Aorta (tissue), 5 donors: ENCODE measurements at regions not wholly inside any gene's neighbourhood (a gene's known extent, or its start where the extent isn't known, plus 50 kb on each side); places are given as distances from the start of the nearest gene placed in this dataset.
"Not testable (repeated sequence)": the region's sequence is repeated elsewhere in the genome, so short reads cannot be mapped to it uniquely, and the experiment has no call there.

ENCODE experiments used
- ATAC-seq: fragments of 200-7000 bp; cut with Tn5 transposase; one replicate; pipeline ENCODE4 v1.9.1; 2022; ENCODE audit warnings: moderate library complexity; ENCODE audit not compliant: low FRiP score
- DNase-seq, 2 donors: peaks; one replicate each; pipeline ENCODE4 v3.0.0-alpha.2; 2020
- H3K27ac ChIP-seq, 2 donors: one replicate each; pipeline ENCODE4 v1.5.1; 2013; ENCODE audit warnings: low read length in 2 of 2, mild to moderate bottlenecking in 2 of 2, moderate library complexity in 2 of 2, control low read depth in 1 of 2, inconsistent platforms in 1 of 2, low read depth in 1 of 2
- H3K27me3 ChIP-seq, 2 donors: one replicate each; pipeline ENCODE4 v1.6.1; 2013; ENCODE audit warnings: control low read depth in 1 of 2, low read length in 1 of 2, mild to moderate bottlenecking in 1 of 2, moderate library complexity in 1 of 2; ENCODE audit not compliant: insufficient read depth in 2 of 2, control insufficient read depth in 1 of 2
- H3K36me3 ChIP-seq, 2 donors: one replicate each; pipeline ENCODE4 v1.6.1; 2013; ENCODE audit warnings: control low read depth in 1 of 2, low read length in 1 of 2, mild to moderate bottlenecking in 1 of 2; ENCODE audit not compliant: insufficient read depth in 2 of 2, control insufficient read depth in 1 of 2
- H3K4me1 ChIP-seq, 2 donors: one replicate each; pipeline ENCODE4 v1.6.1; 2013; ENCODE audit warnings: low read length in 2 of 2, control low read depth in 1 of 2, mild to moderate bottlenecking in 1 of 2, moderate library complexity in 1 of 2; ENCODE audit not compliant: insufficient read depth in 2 of 2, control insufficient read depth in 1 of 2
- H3K4me3 ChIP-seq, 2 donors: one replicate each; pipeline ENCODE4 v1.5.1; 2013; ENCODE audit warnings: low read length in 2 of 2, control low read depth in 1 of 2, mild to moderate bottlenecking in 1 of 2
- H3K9me3 ChIP-seq: one replicate; pipeline ENCODE4 v1.6.1; 2013; ENCODE audit warnings: mild to moderate bottlenecking, low read length; ENCODE audit not compliant: control insufficient read depth
- WGBS, 2 donors: extraction: QIAGEN DNeasy Blood & Tissue Kit; methylation state at CpG; one replicate each; pipeline ENCODE4 v1.1.7; 2013; 5-methylcytosine and 5-hydroxymethylcytosine counted together
- intact Hi-C, 2 donors: fragments of 100-400 bp; cut with DNase I; formaldehyde crosslinking; loops; one replicate each; pipeline versions ENCODE4 v1.14.2 to v1.15.0; 2022
- donor health status: healthy with polysubstance abuse.
- donor health status: Bipolar disorder and iron deficiency.
- donor health status: DM: no; HTN: no; CAD: no.
- donor health status: DM: no; HTN: no; CAD: no.
- donor health status: DM: yes; HTN: yes; CAD: no.

DNA sequence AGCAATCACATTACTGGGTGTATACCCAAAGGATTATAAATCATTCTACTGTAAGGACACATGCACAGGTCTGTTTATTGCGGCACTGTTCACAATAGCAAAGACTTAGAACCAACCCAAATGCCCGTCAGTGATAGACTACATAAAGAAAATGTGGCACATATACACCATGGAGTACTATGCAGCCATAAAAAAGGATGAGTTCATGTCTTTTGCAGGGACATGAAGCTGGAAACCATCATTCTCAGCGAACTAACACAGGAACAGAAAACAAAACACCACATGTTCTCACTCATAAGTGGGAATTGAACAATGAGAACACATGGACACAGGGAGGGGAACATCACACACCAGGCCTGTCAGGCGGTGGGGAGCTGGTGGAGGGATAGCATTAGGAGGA is 313.9 kb upstream of the NCKAP5 start:
- not testable (repeated sequence) for H3K4me1 ChIP-seq, H3K36me3 ChIP-seq, H3K4me3 ChIP-seq, H3K27me3 ChIP-seq, H3K27ac ChIP-seq, ATAC-seq, H3K9me3 ChIP-seq, DNase-seq
- intact Hi-C loops = loop anchor here (10.0 kb wide), 4 partner anchors 233 to 1013 kb away; no protein-coding TSS in a partner anchor
- 79 to 82% methylated on average over 4 of the region's 4 CpGs for WGBS, 2 donors

DNA sequence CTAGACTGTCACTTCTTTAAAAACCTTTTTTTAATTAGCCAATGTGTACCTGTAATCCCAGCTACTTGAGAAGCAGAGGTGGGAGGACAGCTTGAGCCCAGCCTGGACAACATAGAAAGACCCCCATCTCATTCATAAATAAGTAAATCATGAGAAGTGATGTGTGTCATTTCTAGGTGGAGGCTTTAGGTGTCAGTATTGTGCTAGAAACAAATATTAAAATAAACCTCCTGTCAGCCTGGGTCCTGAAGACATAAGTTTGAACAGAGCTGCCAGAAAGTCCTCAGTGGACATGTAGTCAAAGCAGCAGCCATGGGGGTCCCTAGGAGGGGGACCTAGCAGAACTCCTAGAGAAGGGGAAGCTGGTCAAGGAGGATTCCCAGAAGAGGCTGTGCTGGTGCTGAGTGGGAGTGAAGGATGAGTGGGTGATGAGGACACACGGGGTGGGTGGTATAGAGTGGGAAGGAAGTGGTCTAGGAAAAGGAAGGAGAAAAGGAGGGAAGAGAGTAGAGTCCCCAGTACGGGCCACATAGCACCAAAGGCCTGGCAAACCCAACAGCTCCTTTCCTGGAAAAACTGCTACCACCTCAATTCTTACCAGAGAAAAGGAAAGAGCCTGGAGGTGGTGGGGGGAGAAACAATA is 316.6 kb upstream of the NCKAP5 start:
- 71 to 73% methylated on average over 2 of the region's 2 CpGs for WGBS, 2 donors
- no peak for DNase-seq
- Histone ChIP-seq H3K9me3 (no peaks in the 10 kb centered on the region), H3K4me1 (no peaks in the 10 kb centered on the region), H3K27ac (no peak overlapping the region), H3K27me3 (peaks cover 0 to 2% of the 10 kb centered on the region in 2 donors), H3K36me3 (no peaks in the 10 kb centered on the region), H3K4me3 (no peak overlapping the region)
- ATAC-seq = no peak
- intact Hi-C loops = loop anchor here (5.0 to 10.0 kb wide), 5 partner anchors 230 to 1010 kb away; no protein-coding TSS in a partner anchor

DNA sequence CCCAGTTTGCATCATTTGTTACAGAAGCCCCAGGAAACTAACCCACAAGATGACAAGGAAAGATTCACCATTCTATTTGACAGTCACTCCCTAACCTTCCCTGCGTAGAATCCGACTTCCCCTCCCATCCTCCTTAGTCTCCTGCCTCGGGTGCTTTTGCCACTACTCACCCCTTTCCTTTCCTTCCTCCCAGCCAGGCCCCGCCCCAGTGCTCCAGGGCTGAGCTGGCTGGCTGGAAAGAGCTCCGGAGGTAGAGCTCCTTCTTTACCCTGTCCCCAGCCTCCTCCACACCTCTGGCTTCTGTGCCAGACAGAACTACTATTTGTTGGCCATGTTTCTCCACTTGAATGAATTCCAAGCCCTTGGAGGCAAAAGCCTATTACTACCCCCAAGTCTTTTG is 317.6 kb upstream of the NCKAP5 start:
- ATAC-seq (no peak), DNase-seq (no peak)
- intact Hi-C loops = loop anchor here (5.0 to 10.0 kb wide), 5 partner anchors 229 to 1009 kb away; no protein-coding TSS in a partner anchor
- 55 to 61% methylated on average over 5 of the region's 5 CpGs for WGBS, 2 donors
- H3K27ac ChIP-seq = no peak overlapping the region
- H3K36me3 ChIP-seq = no peaks in the 10 kb centered on the region
- peaks cover 0 to 2% of the 10 kb centered on the region in 2 donors for H3K27me3 ChIP-seq
- H3K4me1 ChIP-seq = no peaks in the 10 kb centered on the region
- H3K9me3 ChIP-seq = no peaks in the 10 kb centered on the region
- no peak overlapping the region for H3K4me3 ChIP-seq

DNA sequence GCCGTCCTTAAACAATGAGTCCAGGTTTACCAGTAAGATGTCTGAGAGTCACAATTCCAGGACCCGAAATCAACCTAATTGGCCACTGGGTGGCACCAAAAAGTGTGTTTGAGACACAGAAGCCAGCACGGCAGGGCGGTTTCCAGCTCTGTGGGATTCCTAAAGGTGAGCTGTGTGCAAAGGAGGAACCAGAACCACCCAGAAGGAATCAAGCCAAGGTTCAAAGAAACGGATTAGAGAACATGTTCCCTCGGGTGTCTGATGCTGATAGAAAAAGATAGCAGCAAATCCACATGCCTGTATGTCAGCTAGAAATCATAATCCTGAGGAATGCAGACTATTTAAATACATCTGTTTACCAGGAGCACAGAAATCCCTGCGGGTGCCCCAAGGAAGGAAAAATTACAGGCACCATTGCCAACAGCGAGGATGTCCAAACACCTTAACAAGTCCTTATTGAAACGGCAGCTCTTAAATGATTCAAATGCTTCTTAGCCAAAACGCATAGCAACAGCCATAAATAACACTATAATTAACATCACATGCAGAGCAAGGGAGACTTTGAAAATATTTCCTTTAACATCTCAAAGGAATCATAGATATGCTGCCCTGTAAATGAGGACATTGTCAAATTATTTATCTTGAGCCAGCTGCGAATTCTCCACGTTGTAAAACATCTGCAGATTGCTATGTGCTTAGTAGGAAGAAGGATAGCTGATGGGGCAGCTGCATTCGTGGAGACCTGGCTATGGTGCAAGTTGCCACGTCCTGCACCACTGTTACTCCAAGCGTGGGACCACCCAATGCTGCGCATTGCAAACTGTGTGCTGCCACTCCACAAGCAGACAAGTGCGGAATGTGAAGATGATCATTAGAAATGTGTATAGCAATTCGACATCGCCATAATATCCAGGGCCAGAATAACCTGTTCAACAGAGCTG is 318.7 kb upstream of the NCKAP5 start:
- WGBS, 2 donors = 34 to 38% methylated on average over 19 of the region's 19 CpGs
- Histone ChIP-seq H3K4me3 (no peak overlapping the region), H3K27me3 (no peaks in the 10 kb centered on the region), H3K4me1 (no peaks in the 10 kb centered on the region), H3K27ac (no peak overlapping the region), H3K9me3 (no peaks in the 10 kb centered on the region), H3K36me3 (no peaks in the 10 kb centered on the region)
- DNase-seq (peak; percentile 68 to 82), ATAC-seq (peak; percentile 68)
- intact Hi-C loops = loop anchor here (5.0 to 10.0 kb wide), 5 partner anchors 228 to 1008 kb away; no protein-coding TSS in a partner anchor

DNA sequence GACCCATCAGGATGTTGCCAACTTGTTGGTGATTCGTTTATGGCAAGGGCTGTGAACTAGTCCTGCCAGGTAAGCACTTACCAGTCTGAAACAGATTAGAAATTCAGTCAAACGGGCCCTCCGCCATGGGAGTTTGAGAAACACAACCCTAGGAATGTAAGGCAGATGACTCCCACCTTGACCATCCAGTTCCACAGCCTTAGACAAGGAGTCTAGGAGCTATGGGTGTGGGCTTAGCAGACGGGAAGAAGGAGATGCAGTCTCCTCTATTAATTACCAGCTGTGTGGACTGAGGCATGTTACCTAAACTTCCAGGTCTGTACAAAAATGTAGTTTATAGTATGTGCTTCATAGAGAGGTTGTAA is 319.4 kb upstream of the NCKAP5 start:
- no peaks in the 10 kb centered on the region for H3K36me3 ChIP-seq
- WGBS, 2 donors = 84 to 86% methylated on average over 4 of the region's 4 CpGs
- no peaks in the 10 kb centered on the region for H3K9me3 ChIP-seq
- H3K27ac ChIP-seq = no peak overlapping the region
- H3K4me3 ChIP-seq = no peak overlapping the region
- no peaks in the 10 kb centered on the region for H3K4me1 ChIP-seq
- no peaks in the 10 kb centered on the region for H3K27me3 ChIP-seq
- intact Hi-C loops = loop anchor here (5.0 to 10.0 kb wide), 5 partner anchors 227 to 1007 kb away; no protein-coding TSS in a partner anchor
- DNase-seq (no peak), ATAC-seq (no peak)

DNA sequence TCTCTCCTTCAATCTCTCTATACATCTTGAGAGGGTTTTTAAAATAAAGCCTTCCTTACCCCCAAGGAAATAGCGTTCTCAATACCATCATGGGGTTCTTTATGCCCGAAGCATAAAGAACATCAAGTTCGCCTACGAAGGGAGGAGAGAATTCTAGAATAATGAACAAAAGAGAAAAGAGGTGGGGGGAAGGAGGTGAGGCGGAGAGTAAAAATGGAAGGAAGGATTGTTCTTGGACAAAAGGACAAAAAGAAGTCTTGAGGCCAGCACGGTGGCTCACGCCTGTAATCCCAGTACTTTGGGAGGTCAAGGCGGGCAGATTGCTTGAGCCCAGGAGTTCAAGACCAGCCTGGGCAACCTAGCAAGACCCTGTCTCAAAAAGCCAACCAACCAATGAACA is 319.8 kb upstream of the NCKAP5 start:
- ATAC-seq (no peak), DNase-seq (no peak)
- no peaks in the 10 kb centered on the region for H3K9me3 ChIP-seq
- intact Hi-C loops = loop anchor here (5.0 to 10.0 kb wide), 5 partner anchors 227 to 1007 kb away; no protein-coding TSS in a partner anchor
- no peak overlapping the region for H3K27ac ChIP-seq
- H3K4me3 ChIP-seq = no peak overlapping the region
- no peaks in the 10 kb centered on the region for H3K4me1 ChIP-seq
- no peaks in the 10 kb centered on the region for H3K27me3 ChIP-seq
- H3K36me3 ChIP-seq = no peaks in the 10 kb centered on the region
- WGBS, 2 donors = 95 to 97% methylated on average over 8 of the region's 8 CpGs

DNA sequence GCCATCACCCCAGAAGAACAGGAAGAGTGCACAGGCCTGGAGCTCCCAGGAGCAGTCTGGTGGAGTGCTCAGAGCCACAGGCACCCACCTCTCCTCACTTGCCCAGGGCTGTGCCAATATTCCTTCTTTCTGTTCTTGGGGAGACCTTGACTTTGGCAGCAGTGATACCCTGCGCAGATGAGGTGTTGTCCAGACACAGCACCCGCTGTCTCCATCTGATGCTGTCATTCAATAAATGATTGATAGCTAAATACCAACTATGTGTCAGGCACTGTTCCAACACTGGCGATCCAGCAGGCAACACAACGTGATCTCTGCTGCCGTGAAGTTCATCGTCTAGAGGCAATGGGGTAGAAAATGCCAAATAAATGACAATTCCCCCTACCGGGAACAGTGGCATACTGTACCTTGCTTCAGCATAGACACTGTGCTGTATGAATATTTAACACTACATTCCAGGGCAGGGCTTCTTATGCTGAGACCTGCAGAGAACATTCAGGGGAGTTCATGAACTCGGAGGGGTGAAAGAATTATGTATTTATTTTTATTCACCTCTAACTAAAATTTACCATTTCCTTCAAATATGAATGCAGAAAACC is 320.5 kb upstream of the NCKAP5 start:
- Histone ChIP-seq H3K27ac (no peak overlapping the region), H3K27me3 (no peaks in the 10 kb centered on the region), H3K4me1 (no peaks in the 10 kb centered on the region), H3K9me3 (no peaks in the 10 kb centered on the region), H3K36me3 (no peaks in the 10 kb centered on the region), H3K4me3 (no peak overlapping the region)
- ATAC-seq = no peak
- intact Hi-C loops = loop anchor here (5.0 to 10.0 kb wide), 5 partner anchors 226 to 1006 kb away; no protein-coding TSS in a partner anchor
- DNase-seq = no peak
- WGBS, 2 donors = 63 to 72% methylated on average over 8 of the region's 8 CpGs

DNA sequence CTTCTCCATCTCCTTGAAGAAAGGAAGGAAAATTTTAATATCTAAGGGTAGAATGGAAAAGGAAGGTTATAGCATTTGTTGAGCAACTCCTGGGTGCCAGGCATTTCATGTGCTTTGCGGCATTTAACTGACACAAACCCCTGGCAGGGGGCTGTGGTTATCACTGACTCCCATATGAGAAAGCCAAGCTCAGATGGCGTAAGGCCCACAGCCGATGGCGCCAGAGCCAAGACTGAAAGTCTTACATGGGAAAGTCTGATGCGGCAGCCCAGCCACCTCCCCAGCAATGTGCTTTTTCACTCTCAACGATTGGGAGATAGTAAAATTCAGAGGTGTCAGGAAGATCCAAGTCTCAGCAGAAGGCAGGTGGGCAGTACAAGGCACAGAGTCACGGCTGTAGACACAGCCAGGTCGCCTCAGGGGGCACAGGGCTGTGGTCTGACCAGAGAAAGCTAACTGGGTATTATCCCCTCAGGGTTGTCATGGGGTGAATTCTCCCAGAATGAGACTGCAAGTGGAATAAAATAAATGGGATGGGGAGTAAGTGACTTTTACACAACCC is 324.2 kb upstream of the NCKAP5 start:
- DNase-seq (no peak), ATAC-seq (no peak)
- Histone ChIP-seq H3K36me3 (no peaks in the 10 kb centered on the region), H3K27me3 (no peaks in the 10 kb centered on the region), H3K9me3 (no peaks in the 10 kb centered on the region), H3K27ac (no peak overlapping the region), H3K4me3 (no peak overlapping the region), H3K4me1 (no peaks in the 10 kb centered on the region)
- 51 to 58% methylated on average over 8 of the region's 8 CpGs for WGBS, 2 donors
- intact Hi-C loops = no loop called here
